Osteoblast (primary cell): ENCODE measurements at regions not wholly inside any gene's neighbourhood (a gene's known extent, or its start where the extent isn't known, plus 50 kb on each side); places are given as distances from the start of the nearest gene placed in this dataset.

Experiments used
- DNase-seq: peaks from one replicate; pipeline ENCODE4 v3.0.0; 2011; ENCODE audit warnings: low spot score, mixed read lengths; ENCODE audit not compliant: insufficient read length; ENCODE audit errors: missing footprints
- H2AFZ ChIP-seq: 2 replicates; pipeline ENCODE4 v1.6.0; 2011; ENCODE audit warnings: mild to moderate bottlenecking, low read length
- H3K27ac ChIP-seq: 2 replicates; pipeline ENCODE4 v1.5.1; 2011; ENCODE audit warnings: mild to moderate bottlenecking, low read depth, low read length, moderate library complexity
- H3K27me3 ChIP-seq: 2 replicates; pipeline ENCODE4 v1.6.0; 2012; ENCODE audit warnings: mild to moderate bottlenecking, control low read depth, inconsistent platforms, low read length, moderate library complexity; ENCODE audit not compliant: insufficient read depth
- H3K36me3 ChIP-seq: 2 replicates; pipeline ENCODE4 v1.5.1; 2011; ENCODE audit warnings: mild to moderate bottlenecking, low read length, control low read depth, moderate library complexity; ENCODE audit not compliant: insufficient read depth
- H3K4me1 ChIP-seq: 2 replicates; pipeline ENCODE4 v1.5.1; 2011; ENCODE audit warnings: mild to moderate bottlenecking, low read length, control low read depth, moderate library complexity; ENCODE audit not compliant: insufficient read depth
- H3K4me2 ChIP-seq: 2 replicates; pipeline ENCODE4 v1.6.0; 2011; ENCODE audit warnings: mild to moderate bottlenecking, low read length; ENCODE audit not compliant: insufficient read depth
- H3K4me3 ChIP-seq: fragments of 200-600 bp; sonication (generic); 3 replicates; pipeline ENCODE4 v1.5.1; 2012; ENCODE audit warnings: mild to moderate bottlenecking, low read length, inconsistent platforms; ENCODE audit not compliant: insufficient read depth
- H3K79me2 ChIP-seq: 2 replicates; pipeline ENCODE4 v1.6.0; 2012; ENCODE audit warnings: mild to moderate bottlenecking, low read length, control low read depth, inconsistent platforms; ENCODE audit not compliant: insufficient read depth
- H3K9me3 ChIP-seq: 2 replicates; pipeline ENCODE4 v1.5.1; 2011; ENCODE audit warnings: low read depth, low read length, control low read depth
- H4K20me1 ChIP-seq: 2 replicates; pipeline ENCODE4 v1.6.0; 2012; ENCODE audit warnings: mild to moderate bottlenecking, low read length, control low read depth; ENCODE audit not compliant: insufficient read depth
- CTCF ChIP-seq: IDR thresholded peaks from 2 replicates; pipeline ENCODE4 v1.5.1; 2011; ENCODE audit warnings: mild to moderate bottlenecking, low read depth, low read length, moderate library complexity; ENCODE audit errors: extremely low read depth

GRCh38 chr14:45715946-45716345 lies 462.9 kb upstream of the MIS18BP1 start:
- TF ChIP-seq CTCF, result no peak
- Histone ChIP-seq H3K9me3 (no peaks in the 10 kb centered on the region), H3K27ac (no peak overlapping the region), H3K4me3 (no peak overlapping the region), H3K79me2 (no peaks in the 10 kb centered on the region), H2AFZ (no peak overlapping the region), H4K20me1 (no peaks in the 10 kb centered on the region), H3K4me1 (no peaks in the 10 kb centered on the region), H3K4me2 (no peak overlapping the region), H3K27me3 (no peaks in the 10 kb centered on the region), H3K36me3 (no peaks in the 10 kb centered on the region)
- DNase-seq, result no peak

- Histone ChIP-seq H3K27ac (no peak overlapping the region), H2AFZ (no peak overlapping the region), H3K4me2 (no peak overlapping the region), H3K36me3 (no peaks in the 10 kb centered on the region), H4K20me1 (no peaks in the 10 kb centered on the region), H3K27me3 (no peaks in the 10 kb centered on the region), H3K79me2 (no peaks in the 10 kb centered on the region), H3K4me3 (no peak overlapping the region), H3K4me1 (no peaks in the 10 kb centered on the region), H3K9me3 (no peaks in the 10 kb centered on the region)
- no peak for DNase-seq
- TF ChIP-seq CTCF, result no peak
Observed at GRCh38 chr14:45709541-45709940, 456.5 kb upstream of the MIS18BP1 start.

- Histone ChIP-seq H3K27ac (no peak overlapping the region), H3K4me3 (no peak overlapping the region), H4K20me1 (no peaks in the 10 kb centered on the region), H3K27me3 (no peaks in the 10 kb centered on the region), H2AFZ (no peak overlapping the region), H3K4me2 (no peak overlapping the region), H3K36me3 (no peaks in the 10 kb centered on the region), H3K9me3 (no peaks in the 10 kb centered on the region), H3K79me2 (no peaks in the 10 kb centered on the region), H3K4me1 (no peaks in the 10 kb centered on the region)
- DNase-seq, result no peak
- no peak for TF ChIP-seq CTCF
Observed at GRCh38 chr14:45705940-45706534, 453.0 kb upstream of the MIS18BP1 start.

- Histone ChIP-seq H4K20me1 (no peaks in the 10 kb centered on the region), H3K36me3 (no peaks in the 10 kb centered on the region), H3K79me2 (no peaks in the 10 kb centered on the region), H3K4me2 (no peak overlapping the region), H2AFZ (no peak overlapping the region), H3K27me3 (no peaks in the 10 kb centered on the region), H3K9me3 (peaks cover 3% of the 10 kb centered on the region), H3K4me3 (no peak overlapping the region), H3K4me1 (no peaks in the 10 kb centered on the region), H3K27ac (no peak overlapping the region)
- no peak for TF ChIP-seq CTCF
- no peak for DNase-seq
Observed at GRCh38 chr14:45699471-45699870, 446.5 kb upstream of the MIS18BP1 start.
